ENCODE measurements at regions not wholly inside any gene's neighbourhood (a gene's known extent, or its start where the extent isn't known, plus 50 kb on each side); places are given as distances from the start of the nearest gene placed in this dataset.

- H3K4me3 Mint-ChIP-seq (ENCODE audit: unreplicated experiment): no peak overlapping the region
- no peak for DNase-seq (ENCODE audit: unreplicated experiment)
- H3K36me3 Mint-ChIP-seq (ENCODE audit: insufficient read depth, unreplicated experiment): no peaks in the 10 kb centered on the region
- no peaks in the 10 kb centered on the region for H3K4me1 Mint-ChIP-seq (ENCODE audit: insufficient read depth, unreplicated experiment)
- no peaks in the 10 kb centered on the region for H3K27me3 Mint-ChIP-seq (ENCODE audit: insufficient read depth, unreplicated experiment)
- TF ChIP-seq CTCF (IDR thresholded peaks at IDR 0.05; ENCODE audit: unreplicated experiment): no peak
- intact Hi-C loops (cut with micrococcal nuclease): no loop called here
- ChIA-PET CTCF (interaction anchor here (0.6 kb wide), 1 partner anchor 1343 kb away, joined by 3 read pairs; no protein-coding TSS in a partner anchor), POLR2A (no interaction called here)
- H3K27ac Mint-ChIP-seq (ENCODE audit: low read depth, unreplicated experiment): no peak overlapping the region
- H3K9me3 Mint-ChIP-seq (ENCODE audit: unreplicated experiment): no peaks in the 10 kb centered on the region
- no TSS peak for BruUV-seq (replicated peaks)
Measured at GRCh38 chr2:146239392-146240135, 1605.3 kb upstream of the ACVR2A start.

DNA sequence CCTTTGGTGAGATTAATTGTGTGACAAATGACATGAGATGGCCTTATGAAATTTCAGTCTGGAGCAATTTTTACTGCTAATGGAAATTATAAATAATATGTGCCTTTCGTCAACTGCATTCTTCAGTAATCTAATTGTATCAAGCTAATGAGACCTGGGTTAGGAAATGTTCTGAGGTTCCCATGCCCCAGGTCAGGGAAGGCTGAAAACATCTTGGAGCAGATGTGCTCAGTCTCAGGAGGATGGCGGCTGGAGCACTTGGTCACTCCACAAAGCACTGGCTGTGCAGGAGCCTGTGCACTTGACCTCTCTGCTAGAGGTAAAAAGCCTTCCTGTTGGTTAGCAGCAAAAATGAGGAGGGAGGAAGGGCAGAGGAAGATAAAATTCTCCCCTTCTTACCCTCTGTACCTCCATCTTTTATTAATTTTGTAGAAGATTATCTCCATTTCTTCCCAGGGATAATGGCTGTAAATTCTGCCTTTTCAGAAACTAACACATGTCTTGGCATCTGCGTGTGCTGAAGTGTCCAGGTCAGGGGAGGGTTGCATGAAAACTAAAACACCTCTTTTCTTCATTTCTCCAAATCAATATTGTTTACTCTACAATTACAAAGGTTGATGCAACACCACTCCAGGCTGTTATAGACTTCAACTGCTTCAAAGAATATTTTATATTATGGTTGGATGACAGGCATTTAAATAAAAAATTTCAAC, 1606.4 kb upstream of the ACVR2A start:
- no peak overlapping the region for H3K27ac Mint-ChIP-seq (ENCODE audit: low read depth, unreplicated experiment)
- no TSS peak for BruUV-seq (replicated peaks)
- no peaks in the 10 kb centered on the region for H3K4me1 Mint-ChIP-seq (ENCODE audit: insufficient read depth, unreplicated experiment)
- intact Hi-C loops (cut with micrococcal nuclease): no loop called here
- ChIA-PET CTCF (interaction anchor here (0.6 to 0.7 kb wide), 2 partner anchors 1342 to 1751 kb away, joined by 3 read pairs; no protein-coding TSS in a partner anchor), POLR2A (no interaction called here)
- no peak for DNase-seq (ENCODE audit: unreplicated experiment)
- no peak overlapping the region for H3K4me3 Mint-ChIP-seq (ENCODE audit: unreplicated experiment)
- no peak for TF ChIP-seq CTCF (IDR thresholded peaks at IDR 0.05; ENCODE audit: unreplicated experiment)
- no peaks in the 10 kb centered on the region for H3K9me3 Mint-ChIP-seq (ENCODE audit: unreplicated experiment)
- no peaks in the 10 kb centered on the region for H3K36me3 Mint-ChIP-seq (ENCODE audit: insufficient read depth, unreplicated experiment)
- H3K27me3 Mint-ChIP-seq (ENCODE audit: insufficient read depth, unreplicated experiment): no peaks in the 10 kb centered on the region

- DNase-seq (ENCODE audit: unreplicated experiment): no peak
- Mint-ChIP-seq H3K9me3 (ENCODE audit: unreplicated experiment) (no peaks in the 10 kb centered on the region), H3K4me3 (ENCODE audit: unreplicated experiment) (no peak overlapping the region), H3K27me3 (ENCODE audit: insufficient read depth, unreplicated experiment) (no peaks in the 10 kb centered on the region), H3K36me3 (ENCODE audit: insufficient read depth, unreplicated experiment) (no peaks in the 10 kb centered on the region), H3K4me1 (ENCODE audit: insufficient read depth, unreplicated experiment) (no peaks in the 10 kb centered on the region), H3K27ac (ENCODE audit: low read depth, unreplicated experiment) (no peak overlapping the region)
- no TSS peak for BruUV-seq (replicated peaks)
- intact Hi-C loops (cut with micrococcal nuclease): no loop called here
- POLR2A ChIA-PET: interaction anchor here (0.8 kb wide), 1 partner anchor 10 kb away, joined by 3 read pairs; no protein-coding TSS in a partner anchor
- CTCF ChIA-PET: no interaction called here
- no peak for TF ChIP-seq CTCF (IDR thresholded peaks at IDR 0.05; ENCODE audit: unreplicated experiment)
Measured at GRCh38 chr2:146235158-146235557, 1609.7 kb upstream of the ACVR2A start.

GRCh38 chr2:146229508-146230155, 1615.2 kb upstream of the ACVR2A start:
- CTCF ChIA-PET: no interaction called here
- H3K27me3 Mint-ChIP-seq (ENCODE audit: insufficient read depth, unreplicated experiment): no peaks in the 10 kb centered on the region
- no peaks in the 10 kb centered on the region for H3K4me1 Mint-ChIP-seq (ENCODE audit: insufficient read depth, unreplicated experiment)
- intact Hi-C loops (cut with micrococcal nuclease): no loop called here
- no peak overlapping the region for H3K27ac Mint-ChIP-seq (ENCODE audit: low read depth, unreplicated experiment)
- no peak for TF ChIP-seq CTCF (IDR thresholded peaks at IDR 0.05; ENCODE audit: unreplicated experiment)
- DNase-seq (ENCODE audit: unreplicated experiment): no peak
- H3K4me3 Mint-ChIP-seq (ENCODE audit: unreplicated experiment): no peak overlapping the region
- POLR2A ChIA-PET: no interaction called here
- H3K9me3 Mint-ChIP-seq (ENCODE audit: unreplicated experiment): no peaks in the 10 kb centered on the region
- BruUV-seq (replicated peaks): no TSS peak
- no peaks in the 10 kb centered on the region for H3K36me3 Mint-ChIP-seq (ENCODE audit: insufficient read depth, unreplicated experiment)

All from MCF 10A (cell line).